ENCODE measurements at regions not wholly inside any gene's neighbourhood (a gene's known extent, or its start where the extent isn't known, plus 50 kb on each side); places are given as distances from the start of the nearest gene placed in this dataset.

- no peak for TF ChIP-seq CTCF (IDR thresholded peaks at IDR 0.05; ENCODE audit: extremely low read depth, insufficient read depth, missing control alignments)
- in situ Hi-C loops (cut with MboI; ENCODE audit: low pct_unique_long_range_greater_than_20kb, low sequenced_read_pairs, unreplicated experiment): no loop called here
- no peak for DNase-seq (ENCODE audit: low spot score)
These were observed 153.0 kb downstream of the UXS1 start for GRCh38 chr2:106041150-106041549.

- no peak for TF ChIP-seq CTCF (IDR thresholded peaks at IDR 0.05; ENCODE audit: extremely low read depth, insufficient read depth, missing control alignments)
- in situ Hi-C loops (cut with MboI; ENCODE audit: low pct_unique_long_range_greater_than_20kb, low sequenced_read_pairs, unreplicated experiment): no loop called here
- no peak for DNase-seq (ENCODE audit: low spot score)
These were observed 154.3 kb downstream of the UXS1 start for GRCh38 chr2:106039634-106040315.

GRCh38 chr2:106038601-106039375 lies 155.3 kb downstream of the UXS1 start:
- DNase-seq (ENCODE audit: low spot score): no peak

GRCh38 chr2:106037932-106038331 lies 156.2 kb downstream of the UXS1 start:
- in situ Hi-C loops (cut with MboI; ENCODE audit: low pct_unique_long_range_greater_than_20kb, low sequenced_read_pairs, unreplicated experiment): no loop called here
- no peak for TF ChIP-seq CTCF (IDR thresholded peaks at IDR 0.05; ENCODE audit: extremely low read depth, insufficient read depth, missing control alignments)
- DNase-seq (ENCODE audit: low spot score): no peak

More at GRCh38 chr2:106038601-106039375, 155.3 kb downstream of the UXS1 start:
- no peak for TF ChIP-seq CTCF (IDR thresholded peaks at IDR 0.05; ENCODE audit: extremely low read depth, insufficient read depth, missing control alignments)
- in situ Hi-C loops (cut with MboI; ENCODE audit: low pct_unique_long_range_greater_than_20kb, low sequenced_read_pairs, unreplicated experiment): no loop called here

GRCh38 chr2:106037262-106037661 lies 156.8 kb downstream of the UXS1 start:
- in situ Hi-C loops (cut with MboI; ENCODE audit: low pct_unique_long_range_greater_than_20kb, low sequenced_read_pairs, unreplicated experiment): no loop called here
- no peak for TF ChIP-seq CTCF (IDR thresholded peaks at IDR 0.05; ENCODE audit: extremely low read depth, insufficient read depth, missing control alignments)
- no peak for DNase-seq (ENCODE audit: low spot score)

GRCh38 chr2:106034325-106034724 lies 159.8 kb downstream of the UXS1 start:
- DNase-seq (ENCODE audit: low spot score): no peak
- TF ChIP-seq CTCF (IDR thresholded peaks at IDR 0.05; ENCODE audit: extremely low read depth, insufficient read depth, missing control alignments): no peak
- in situ Hi-C loops (cut with MboI; ENCODE audit: low pct_unique_long_range_greater_than_20kb, low sequenced_read_pairs, unreplicated experiment): no loop called here
